ENCODE measurements at regions not wholly inside any gene's neighbourhood (a gene's known extent, or its start where the extent isn't known, plus 50 kb on each side); places are given as distances from the start of the nearest gene placed in this dataset.
"Not testable (repeated sequence)": the region's sequence is repeated elsewhere in the genome, so short reads cannot be mapped to it uniquely, and the experiment has no call there.

- no peak for TF ChIP-seq CTCF (IDR thresholded peaks at IDR 0.05; ENCODE audit: insufficient read depth, low read depth, low read length, missing control alignments)
- no peak for DNase-seq (ENCODE audit: low read depth)
- H3K4me3 ChIP-seq (ENCODE audit: low read depth, low read length): no peak overlapping the region
Measured at GRCh38 chr6:4435981-4436445, 300.6 kb upstream of the ECI2 start.

GRCh38 chr6:4434655-4435054 lies 299.3 kb upstream of the ECI2 start:
- TF ChIP-seq CTCF (IDR thresholded peaks at IDR 0.05; ENCODE audit: insufficient read depth, low read depth, low read length, missing control alignments): no peak
- no peak overlapping the region for H3K4me3 ChIP-seq (ENCODE audit: low read depth, low read length)
- DNase-seq (ENCODE audit: low read depth): no peak

GRCh38 chr6:4433199-4433598 lies 297.8 kb upstream of the ECI2 start:
- H3K4me3 ChIP-seq (ENCODE audit: low read depth, low read length): no peak overlapping the region
- no peak for TF ChIP-seq CTCF (IDR thresholded peaks at IDR 0.05; ENCODE audit: insufficient read depth, low read depth, low read length, missing control alignments)
- no peak for DNase-seq (ENCODE audit: low read depth)

- TF ChIP-seq CTCF (IDR thresholded peaks at IDR 0.05; ENCODE audit: insufficient read depth, low read depth, low read length, missing control alignments): no peak
- H3K4me3 ChIP-seq (ENCODE audit: low read depth, low read length): no peak overlapping the region
- no peak for DNase-seq (ENCODE audit: low read depth)
Measured at GRCh38 chr6:4426968-4427367, 291.6 kb upstream of the ECI2 start.

GRCh38 chr6:4421837-4422236 lies 286.5 kb upstream of the ECI2 start:
- no peak for TF ChIP-seq CTCF (IDR thresholded peaks at IDR 0.05; ENCODE audit: insufficient read depth, low read depth, low read length, missing control alignments)
- H3K4me3 ChIP-seq (ENCODE audit: low read depth, low read length): no peak overlapping the region
- no peak for DNase-seq (ENCODE audit: low read depth)

- DNase-seq (ENCODE audit: low read depth): no peak
- no peak for TF ChIP-seq CTCF (IDR thresholded peaks at IDR 0.05; ENCODE audit: insufficient read depth, low read depth, low read length, missing control alignments)
- H3K4me3 ChIP-seq (ENCODE audit: low read depth, low read length): no peak overlapping the region
Measured at GRCh38 chr6:4420160-4420865, 284.9 kb upstream of the ECI2 start.

- no peak overlapping the region for H3K4me3 ChIP-seq (ENCODE audit: low read depth, low read length)
- no peak for DNase-seq (ENCODE audit: low read depth)
- TF ChIP-seq CTCF (IDR thresholded peaks at IDR 0.05; ENCODE audit: insufficient read depth, low read depth, low read length, missing control alignments): no peak
Measured at GRCh38 chr6:4415549-4415948, 280.2 kb upstream of the ECI2 start.

- DNase-seq (ENCODE audit: low read depth); H3K4me3 ChIP-seq (ENCODE audit: low read depth, low read length): not testable (repeated sequence)
Measured at GRCh38 chr6:4414078-4414477, 278.7 kb upstream of the ECI2 start.

All from GM12865 (cell line).